ENCODE measurements at regions not wholly inside any gene's neighbourhood (a gene's known extent, or its start where the extent isn't known, plus 50 kb on each side); places are given as distances from the start of the nearest gene placed in this dataset.

- no peak for TF ChIP-seq CTCF (IDR thresholded peaks at IDR 0.05)
- no peak overlapping the region for H3K4me3 ChIP-seq
- no peak for DNase-seq
- H3K27ac ChIP-seq = no peak overlapping the region
- no peaks in the 10 kb centered on the region for H3K9me3 ChIP-seq
- H3K4me1 ChIP-seq = no peaks in the 10 kb centered on the region
- H3K27me3 ChIP-seq = no peaks in the 10 kb centered on the region
- intact Hi-C loops (cut with DNase I; ENCODE audit: low total_unique reads) = no loop called here
- no peaks in the 10 kb centered on the region for H3K36me3 ChIP-seq
These were observed 554.4 kb upstream of the SORCS1 start for GRCh38 chr10:107718864-107719263.

- Histone ChIP-seq H3K4me3 (no peak overlapping the region), H3K27ac (no peak overlapping the region), H3K27me3 (no peaks in the 10 kb centered on the region), H3K9me3 (no peaks in the 10 kb centered on the region), H3K4me1 (no peaks in the 10 kb centered on the region), H3K36me3 (no peaks in the 10 kb centered on the region)
- no peak for TF ChIP-seq CTCF (IDR thresholded peaks at IDR 0.05)
- intact Hi-C loops (cut with DNase I; ENCODE audit: low total_unique reads) = no loop called here
- DNase-seq = no peak
These were observed 552.5 kb upstream of the SORCS1 start for GRCh38 chr10:107717046-107717445.

- no peak overlapping the region for H3K4me3 ChIP-seq
- no peak overlapping the region for H3K27ac ChIP-seq
- no peak for DNase-seq
- H3K27me3 ChIP-seq = no peaks in the 10 kb centered on the region
- intact Hi-C loops (cut with DNase I; ENCODE audit: low total_unique reads) = no loop called here
- no peaks in the 10 kb centered on the region for H3K36me3 ChIP-seq
- no peak for TF ChIP-seq CTCF (IDR thresholded peaks at IDR 0.05)
- H3K4me1 ChIP-seq = no peaks in the 10 kb centered on the region
- no peaks in the 10 kb centered on the region for H3K9me3 ChIP-seq
These were observed 551.1 kb upstream of the SORCS1 start for GRCh38 chr10:107715565-107715964.

GRCh38 chr10:107708981-107709380, 544.5 kb upstream of the SORCS1 start:
- Histone ChIP-seq H3K4me3 (no peak overlapping the region), H3K27ac (no peak overlapping the region), H3K27me3 (no peaks in the 10 kb centered on the region), H3K4me1 (no peaks in the 10 kb centered on the region), H3K9me3 (no peaks in the 10 kb centered on the region), H3K36me3 (no peaks in the 10 kb centered on the region)
- no peak for DNase-seq
- TF ChIP-seq CTCF (IDR thresholded peaks at IDR 0.05) = no peak
- intact Hi-C loops (cut with DNase I; ENCODE audit: low total_unique reads) = no loop called here

GRCh38 chr10:107706096-107706725, 541.7 kb upstream of the SORCS1 start:
- Histone ChIP-seq H3K36me3 (no peaks in the 10 kb centered on the region), H3K9me3 (no peaks in the 10 kb centered on the region), H3K4me3 (no peak overlapping the region), H3K27me3 (no peaks in the 10 kb centered on the region), H3K27ac (no peak overlapping the region), H3K4me1 (no peaks in the 10 kb centered on the region)
- intact Hi-C loops (cut with DNase I; ENCODE audit: low total_unique reads) = no loop called here
- no peak for TF ChIP-seq CTCF (IDR thresholded peaks at IDR 0.05)
- DNase-seq = no peak

- H3K9me3 ChIP-seq = no peaks in the 10 kb centered on the region
- H3K36me3 ChIP-seq = no peaks in the 10 kb centered on the region
- no peak overlapping the region for H3K4me3 ChIP-seq
- intact Hi-C loops (cut with DNase I; ENCODE audit: low total_unique reads) = no loop called here
- no peak for DNase-seq
- H3K4me1 ChIP-seq = no peaks in the 10 kb centered on the region
- H3K27ac ChIP-seq = no peak overlapping the region
- no peak for TF ChIP-seq CTCF (IDR thresholded peaks at IDR 0.05)
- no peaks in the 10 kb centered on the region for H3K27me3 ChIP-seq
These were observed 537.4 kb upstream of the SORCS1 start for GRCh38 chr10:107701943-107702342.
